Activated T-helper 1 cell treated with Interleukin-2 at 50 U/mL for 16 hours (primary cell): ENCODE measurements at regions not wholly inside any gene's neighbourhood (a gene's known extent, or its start where the extent isn't known, plus 50 kb on each side); places are given as distances from the start of the nearest gene placed in this dataset.

Experiments
- DNase-seq: peaks from one replicate; pipeline ENCODE4 v3.0.0-alpha.2; 2020; ENCODE audit warnings: low read depth

- no peak for DNase-seq
These were observed 92.9 kb upstream of the SYNDIG1 start for GRCh38 chr20:24376311-24377099.

- DNase-seq: no peak
These were observed 96.1 kb upstream of the SYNDIG1 start for GRCh38 chr20:24373372-24373771.

GRCh38 chr20:24370911-24371695 lies 98.3 kb upstream of the SYNDIG1 start:
- no peak for DNase-seq

GRCh38 chr20:24370249-24370648 lies 99.2 kb upstream of the SYNDIG1 start:
- no peak for DNase-seq

- no peak for DNase-seq
These were observed 101.2 kb upstream of the SYNDIG1 start for GRCh38 chr20:24368253-24368652.

GRCh38 chr20:24366336-24367004 lies 103.0 kb upstream of the SYNDIG1 start:
- DNase-seq: no peak

GRCh38 chr20:24365670-24366069 lies 103.8 kb upstream of the SYNDIG1 start:
- DNase-seq: no peak

GRCh38 chr20:24364482-24364881 lies 104.9 kb upstream of the SYNDIG1 start:
- DNase-seq: no peak

GRCh38 chr20:24363031-24363430 lies 106.4 kb upstream of the SYNDIG1 start:
- DNase-seq: no peak

GRCh38 chr20:24362080-24362479 lies 107.3 kb upstream of the SYNDIG1 start:
- DNase-seq: no peak

GRCh38 chr20:24361541-24361940 lies 107.9 kb upstream of the SYNDIG1 start:
- DNase-seq: no peak

GRCh38 chr20:24360531-24360930 lies 108.9 kb upstream of the SYNDIG1 start:
- DNase-seq: no peak

GRCh38 chr20:24359321-24360027 lies 110.0 kb upstream of the SYNDIG1 start:
- no peak for DNase-seq

- DNase-seq: no peak
These were observed 111.5 kb upstream of the SYNDIG1 start for GRCh38 chr20:24357931-24358330.

- DNase-seq: no peak
These were observed 112.3 kb upstream of the SYNDIG1 start for GRCh38 chr20:24357177-24357576.

- DNase-seq: no peak
These were observed 116.2 kb upstream of the SYNDIG1 start for GRCh38 chr20:24353135-24353690.

GRCh38 chr20:24350923-24351368 lies 118.5 kb upstream of the SYNDIG1 start:
- DNase-seq: no peak

GRCh38 chr20:24341781-24342180 lies 127.6 kb upstream of the SYNDIG1 start:
- DNase-seq: no peak

- no peak for DNase-seq
These were observed 128.5 kb upstream of the SYNDIG1 start for GRCh38 chr20:24340933-24341332.

GRCh38 chr20:24339210-24339641 lies 130.2 kb upstream of the SYNDIG1 start:
- DNase-seq: no peak

GRCh38 chr20:24337551-24337950 lies 131.9 kb upstream of the SYNDIG1 start:
- DNase-seq: no peak

GRCh38 chr20:24337069-24337468 lies 132.4 kb upstream of the SYNDIG1 start:
- no peak for DNase-seq
